NT2/D1 (cell line): ENCODE measurements at regions not wholly inside any gene's neighbourhood (a gene's known extent, or its start where the extent isn't known, plus 50 kb on each side); places are given as distances from the start of the nearest gene placed in this dataset.

Source experiments
- YY1 ChIP-seq: IDR thresholded peaks from 2 replicates; pipeline ENCODE4 v1.6.1; 2011; ENCODE audit not compliant: insufficient read length, insufficient read depth
- ZNF274 ChIP-seq: IDR thresholded peaks from 2 replicates; pipeline ENCODE4 v1.6.1; 2011; ENCODE audit warnings: mild to moderate bottlenecking, low read depth, low read length

- TF ChIP-seq YY1 (no peak), ZNF274 (no peak)
Observed at GRCh38 chr2:177322801-177323261, 58.3 kb upstream of the NFE2L2 start.
